ENCODE measurements at regions not wholly inside any gene's neighbourhood (a gene's known extent, or its start where the extent isn't known, plus 50 kb on each side); places are given as distances from the start of the nearest gene placed in this dataset.

DNA sequence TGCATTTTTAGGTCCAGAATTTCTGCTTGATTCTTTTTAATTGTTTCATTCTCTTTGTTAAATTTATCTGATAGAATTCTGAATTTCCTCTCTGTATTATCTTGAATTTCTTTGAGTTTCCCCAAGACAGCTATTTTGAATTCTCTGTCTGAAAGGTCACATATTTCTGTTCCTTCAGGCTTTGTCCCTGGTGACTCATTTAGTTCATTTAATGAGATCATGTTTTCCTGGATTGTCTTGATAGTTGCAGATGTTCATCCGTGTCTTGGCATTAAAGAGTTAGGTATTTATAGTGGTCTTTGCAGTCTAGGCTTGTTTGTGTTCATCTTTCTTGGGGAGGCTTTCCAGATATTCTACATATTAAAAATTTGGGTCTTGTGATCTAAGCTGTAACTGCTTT lies 694.8 kb upstream of the CCDC179 start:
- TF ChIP-seq, protein P1, sequence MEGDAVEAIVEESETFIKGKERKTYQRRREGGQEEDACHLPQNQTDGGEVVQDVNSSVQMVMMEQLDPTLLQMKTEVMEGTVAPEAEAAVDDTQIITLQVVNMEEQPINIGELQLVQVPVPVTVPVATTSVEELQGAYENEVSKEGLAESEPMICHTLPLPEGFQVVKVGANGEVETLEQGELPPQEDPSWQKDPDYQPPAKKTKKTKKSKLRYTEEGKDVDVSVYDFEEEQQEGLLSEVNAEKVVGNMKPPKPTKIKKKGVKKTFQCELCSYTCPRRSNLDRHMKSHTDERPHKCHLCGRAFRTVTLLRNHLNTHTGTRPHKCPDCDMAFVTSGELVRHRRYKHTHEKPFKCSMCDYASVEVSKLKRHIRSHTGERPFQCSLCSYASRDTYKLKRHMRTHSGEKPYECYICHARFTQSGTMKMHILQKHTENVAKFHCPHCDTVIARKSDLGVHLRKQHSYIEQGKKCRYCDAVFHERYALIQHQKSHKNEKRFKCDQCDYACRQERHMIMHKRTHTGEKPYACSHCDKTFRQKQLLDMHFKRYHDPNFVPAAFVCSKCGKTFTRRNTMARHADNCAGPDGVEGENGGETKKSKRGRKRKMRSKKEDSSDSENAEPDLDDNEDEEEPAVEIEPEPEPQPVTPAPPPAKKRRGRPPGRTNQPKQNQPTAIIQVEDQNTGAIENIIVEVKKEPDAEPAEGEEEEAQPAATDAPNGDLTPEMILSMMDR (IDR thresholded peaks at IDR 0.05), result no peak
- Histone ChIP-seq H3K27ac (no peak overlapping the region), H3K4me3 (no peak overlapping the region)
- no peak for DNase-seq (ENCODE audit: low spot score)

DNA sequence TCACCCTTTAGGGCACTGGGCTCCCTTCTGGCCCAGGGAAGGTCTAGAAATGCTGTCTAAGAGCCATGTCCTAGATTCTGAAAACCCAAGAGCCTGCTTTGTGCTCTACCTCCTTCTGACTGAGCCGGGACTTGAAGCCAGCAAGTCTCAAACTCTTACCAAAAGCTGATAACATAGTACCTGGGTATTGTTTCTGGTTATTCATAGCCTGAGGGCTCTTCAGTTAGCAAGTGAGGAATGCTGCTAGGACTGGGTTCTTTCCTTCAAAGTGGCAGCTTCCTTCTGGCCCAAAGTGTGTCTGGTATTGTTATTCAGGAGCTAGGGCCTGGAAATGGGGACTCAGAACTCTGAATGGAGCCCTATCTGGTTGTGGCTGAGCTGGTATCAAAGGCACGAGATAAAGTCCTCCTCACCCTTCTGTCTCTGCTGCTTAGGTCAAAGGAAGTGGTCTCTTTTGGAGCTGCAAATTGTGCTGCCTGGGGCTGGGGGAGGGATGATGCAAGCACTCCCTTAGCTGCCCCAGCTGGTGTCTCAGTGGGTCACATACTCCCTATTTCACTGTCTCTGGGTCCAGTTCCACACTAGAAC lies 696.0 kb upstream of the CCDC179 start:
- no peak overlapping the region for H3K4me3 ChIP-seq
- TF ChIP-seq, protein P1 (IDR thresholded peaks at IDR 0.05), result no peak
- DNase-seq (ENCODE audit: low spot score), result no peak
- H3K27ac ChIP-seq, result no peak overlapping the region

DNA sequence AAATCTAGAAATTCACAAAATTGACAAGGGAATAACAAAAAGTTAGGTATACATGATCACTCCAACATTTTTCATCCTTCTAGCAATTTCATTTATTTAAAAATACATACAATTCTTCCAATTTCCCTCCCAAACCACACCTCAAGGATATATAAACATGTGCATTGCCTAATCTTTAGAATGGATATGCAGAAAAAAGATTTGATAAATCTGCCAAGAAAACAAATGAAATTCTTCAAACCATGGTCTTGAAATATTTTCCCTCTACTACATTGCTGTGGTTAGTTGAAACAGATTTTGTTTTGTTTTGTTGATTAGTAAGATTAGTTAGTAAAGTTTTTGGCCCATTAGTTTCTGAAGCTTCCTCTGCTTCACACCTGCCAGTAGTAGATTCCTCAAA lies 703.3 kb upstream of the CCDC179 start:
- no peak overlapping the region for H3K27ac ChIP-seq
- no peak overlapping the region for H3K4me3 ChIP-seq
- DNase-seq (ENCODE audit: low spot score), result no peak
- TF ChIP-seq, protein P1 (IDR thresholded peaks at IDR 0.05), result no peak

DNA sequence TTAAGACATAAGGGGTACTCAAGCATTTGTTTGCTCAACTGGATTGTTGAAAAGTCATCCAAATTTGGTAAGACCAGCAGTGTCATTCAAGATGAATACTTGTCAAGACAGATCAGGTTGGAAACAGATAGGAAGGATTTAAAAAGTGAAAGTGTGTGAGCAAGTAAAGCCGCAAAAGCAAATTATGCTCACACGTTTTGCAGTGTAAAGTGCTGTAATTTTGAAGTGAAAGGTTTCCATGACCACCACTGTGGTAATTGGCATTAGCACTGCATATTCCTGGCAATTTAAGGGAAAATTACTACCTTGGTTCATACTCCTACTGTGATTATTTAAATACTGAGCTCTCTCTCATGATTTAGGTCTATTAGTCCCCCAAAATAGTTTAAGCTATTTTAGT lies 704.1 kb upstream of the CCDC179 start:
- Histone ChIP-seq H3K27ac (no peak overlapping the region), H3K4me3 (no peak overlapping the region)
- TF ChIP-seq, protein P1 (IDR thresholded peaks at IDR 0.05), result no peak
- DNase-seq (ENCODE audit: low spot score), result no peak

DNA sequence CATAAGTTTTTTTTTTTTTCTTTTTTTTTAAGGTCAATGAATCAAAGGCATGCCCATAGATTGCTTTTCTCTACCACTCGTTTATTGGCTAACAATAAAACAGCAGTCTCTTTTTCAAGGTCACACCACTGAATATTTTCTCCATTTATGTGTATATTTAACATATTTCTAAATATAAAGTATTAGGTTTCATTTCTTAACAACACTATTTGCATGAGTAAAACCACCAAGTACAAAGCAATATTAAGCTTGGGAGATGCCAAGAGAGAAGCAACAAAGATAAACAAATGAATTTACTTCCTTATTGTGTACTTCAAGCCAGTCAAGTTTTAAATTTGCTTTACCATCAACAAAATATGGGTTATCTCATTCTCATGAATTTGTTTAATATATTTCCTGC lies 708.9 kb upstream of the CCDC179 start:
- no peak for DNase-seq (ENCODE audit: low spot score)
- H3K27ac ChIP-seq, result no peak overlapping the region
- TF ChIP-seq, protein P1 (IDR thresholded peaks at IDR 0.05), result no peak
- no peak overlapping the region for H3K4me3 ChIP-seq

DNA sequence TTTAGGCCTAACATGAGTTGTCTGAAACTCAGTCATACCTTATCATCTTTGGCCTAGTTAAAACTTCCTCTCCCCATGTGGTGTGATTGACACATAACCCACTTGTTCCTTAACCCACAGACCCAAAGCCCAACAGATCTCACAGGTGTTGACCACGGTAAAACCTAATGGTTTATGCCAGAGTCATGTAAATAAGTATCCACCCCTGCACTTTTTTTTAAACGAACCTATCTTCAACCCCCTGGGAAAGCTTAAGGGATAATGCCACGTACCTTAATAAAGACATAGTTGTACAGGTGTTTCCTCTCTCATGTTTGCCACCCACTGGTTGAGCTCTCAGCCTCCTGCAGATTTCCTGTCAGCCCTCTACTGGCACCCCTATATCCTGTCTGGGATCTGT lies 709.3 kb upstream of the CCDC179 start:
- no peak overlapping the region for H3K4me3 ChIP-seq
- no peak overlapping the region for H3K27ac ChIP-seq
- DNase-seq (ENCODE audit: low spot score), result no peak
- TF ChIP-seq, protein P1 (IDR thresholded peaks at IDR 0.05), result no peak

DNA sequence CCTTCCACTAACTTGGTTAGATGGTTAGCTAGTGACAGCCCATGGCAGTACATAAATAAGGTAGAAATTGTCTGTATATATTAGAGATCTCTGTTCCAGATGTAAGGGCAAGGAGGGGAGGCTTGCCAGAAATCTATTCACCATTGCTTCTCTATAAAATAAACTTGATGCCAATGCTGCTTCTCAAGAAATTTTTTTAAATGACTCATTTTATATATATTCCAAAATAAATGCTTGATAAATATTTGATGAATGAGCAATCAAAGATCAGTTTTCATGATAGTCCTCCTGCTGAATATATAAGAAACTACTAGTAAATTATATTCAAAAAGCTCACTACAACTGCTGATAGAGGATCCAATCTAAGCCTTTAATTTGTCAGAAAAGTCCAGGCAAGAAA lies 710.6 kb upstream of the CCDC179 start:
- TF ChIP-seq, protein P1 (IDR thresholded peaks at IDR 0.05), result no peak
- Histone ChIP-seq H3K27ac (no peak overlapping the region), H3K4me3 (no peak overlapping the region)
- DNase-seq (ENCODE audit: low spot score), result no peak

All from coronary artery (tissue), 2 donors.